ENCODE measurements at regions not wholly inside any gene's neighbourhood (a gene's known extent, or its start where the extent isn't known, plus 50 kb on each side); places are given as distances from the start of the nearest gene placed in this dataset.
A peak's percentile ranks its signal among the peaks of the same experiment; 100 is the strongest.

DNA sequence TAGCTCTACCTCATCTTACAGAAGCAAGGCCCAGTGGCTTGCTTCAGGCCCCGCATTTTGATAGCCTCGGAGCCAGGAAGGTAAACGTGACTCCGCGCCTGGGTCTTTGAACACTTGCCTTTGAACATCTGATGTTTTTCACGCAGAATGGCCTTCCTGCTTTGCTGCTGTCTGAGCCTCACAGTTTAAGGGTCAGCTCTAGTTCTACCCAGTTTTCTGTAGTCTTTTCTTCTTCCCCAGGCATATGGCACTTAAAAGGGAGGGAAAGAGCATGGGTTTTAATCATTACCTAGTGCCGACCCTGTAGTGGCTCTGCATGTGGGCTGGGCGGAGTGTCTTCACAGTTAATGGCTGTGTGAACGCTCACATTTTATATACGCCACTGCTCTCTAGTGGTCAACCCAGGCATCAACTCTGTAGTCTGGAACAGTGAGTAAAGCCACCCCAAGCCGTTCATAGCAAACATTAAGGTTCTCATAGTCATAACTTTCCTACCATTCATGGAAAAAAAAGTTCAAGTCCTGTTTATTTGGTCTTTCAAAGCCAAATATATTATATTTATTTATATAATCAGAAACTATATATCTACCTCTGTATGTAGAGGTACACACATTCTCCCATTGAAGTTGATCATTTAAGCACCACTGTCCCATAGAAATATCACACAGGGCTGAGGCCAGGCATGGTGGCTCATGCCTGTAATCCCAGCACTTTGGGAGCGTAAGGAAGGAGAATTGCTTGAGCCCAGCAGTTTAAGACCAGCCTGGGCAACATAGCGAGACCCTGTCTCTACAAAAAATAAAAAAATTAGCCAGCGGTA is 78.1 kb downstream of the IER5 start:
- H2AFZ ChIP-seq (ENCODE audit: low read depth, low read length) = peak overlapping the region; percentile 35
- no peak overlapping the region for H3K27ac Mint-ChIP-seq (ENCODE audit: unreplicated experiment)
- peaks cover 14% of the 10 kb centered on the region for H3K27me3 Mint-ChIP-seq (ENCODE audit: low read depth, unreplicated experiment)
- H3K36me3 ChIP-seq (ENCODE audit: insufficient read depth, low read length) = no peaks in the 10 kb centered on the region
- H4K20me1 ChIP-seq (ENCODE audit: insufficient read depth, low read length) = no peaks in the 10 kb centered on the region
- peaks cover 3% of the 10 kb centered on the region for H3K9me3 ChIP-seq (ENCODE audit: insufficient read depth, low read depth, low read length)
- no peaks in the 10 kb centered on the region for H3K4me1 ChIP-seq (ENCODE audit: insufficient read depth, low read length)
- TF ChIP-seq EZH2 (IDR thresholded peaks at IDR 0.05; ENCODE audit: insufficient read depth, low read length) = no peak
- TF ChIP-seq, protein P1, sequence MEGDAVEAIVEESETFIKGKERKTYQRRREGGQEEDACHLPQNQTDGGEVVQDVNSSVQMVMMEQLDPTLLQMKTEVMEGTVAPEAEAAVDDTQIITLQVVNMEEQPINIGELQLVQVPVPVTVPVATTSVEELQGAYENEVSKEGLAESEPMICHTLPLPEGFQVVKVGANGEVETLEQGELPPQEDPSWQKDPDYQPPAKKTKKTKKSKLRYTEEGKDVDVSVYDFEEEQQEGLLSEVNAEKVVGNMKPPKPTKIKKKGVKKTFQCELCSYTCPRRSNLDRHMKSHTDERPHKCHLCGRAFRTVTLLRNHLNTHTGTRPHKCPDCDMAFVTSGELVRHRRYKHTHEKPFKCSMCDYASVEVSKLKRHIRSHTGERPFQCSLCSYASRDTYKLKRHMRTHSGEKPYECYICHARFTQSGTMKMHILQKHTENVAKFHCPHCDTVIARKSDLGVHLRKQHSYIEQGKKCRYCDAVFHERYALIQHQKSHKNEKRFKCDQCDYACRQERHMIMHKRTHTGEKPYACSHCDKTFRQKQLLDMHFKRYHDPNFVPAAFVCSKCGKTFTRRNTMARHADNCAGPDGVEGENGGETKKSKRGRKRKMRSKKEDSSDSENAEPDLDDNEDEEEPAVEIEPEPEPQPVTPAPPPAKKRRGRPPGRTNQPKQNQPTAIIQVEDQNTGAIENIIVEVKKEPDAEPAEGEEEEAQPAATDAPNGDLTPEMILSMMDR (IDR thresholded peaks at IDR 0.05; ENCODE audit: insufficient read depth, low read depth, low read length) = peak; percentile 90
- H3K27ac ChIP-seq (ENCODE audit: low read depth, low read length) = no peak overlapping the region
- H3K4me3 Mint-ChIP-seq (ENCODE audit: unreplicated experiment) = no peak overlapping the region
- no peaks in the 10 kb centered on the region for H3K79me2 ChIP-seq (ENCODE audit: insufficient read depth, low read length)
- peak overlapping the region; percentile 13 for H3K4me2 ChIP-seq (ENCODE audit: low read length)
- H3K4me1 Mint-ChIP-seq (ENCODE audit: low read depth, unreplicated experiment) = no peaks in the 10 kb centered on the region
- peaks cover 13% of the 10 kb centered on the region for H3K9me3 Mint-ChIP-seq (ENCODE audit: unreplicated experiment)
- H3K27me3 ChIP-seq (ENCODE audit: insufficient read depth, low read length) = peaks cover 2% of the 10 kb centered on the region
- H3K36me3 Mint-ChIP-seq (ENCODE audit: low read depth, unreplicated experiment) = peaks cover 4% of the 10 kb centered on the region
- no peak overlapping the region for H3K4me3 ChIP-seq (ENCODE audit: insufficient read depth, low read depth, low read length)
- DNase-seq (ENCODE audit: low read depth) (peak; percentile 51), FAIRE-seq (peak; percentile 65)
- no peak overlapping the region for H3K9ac ChIP-seq (ENCODE audit: low read length)

DNA sequence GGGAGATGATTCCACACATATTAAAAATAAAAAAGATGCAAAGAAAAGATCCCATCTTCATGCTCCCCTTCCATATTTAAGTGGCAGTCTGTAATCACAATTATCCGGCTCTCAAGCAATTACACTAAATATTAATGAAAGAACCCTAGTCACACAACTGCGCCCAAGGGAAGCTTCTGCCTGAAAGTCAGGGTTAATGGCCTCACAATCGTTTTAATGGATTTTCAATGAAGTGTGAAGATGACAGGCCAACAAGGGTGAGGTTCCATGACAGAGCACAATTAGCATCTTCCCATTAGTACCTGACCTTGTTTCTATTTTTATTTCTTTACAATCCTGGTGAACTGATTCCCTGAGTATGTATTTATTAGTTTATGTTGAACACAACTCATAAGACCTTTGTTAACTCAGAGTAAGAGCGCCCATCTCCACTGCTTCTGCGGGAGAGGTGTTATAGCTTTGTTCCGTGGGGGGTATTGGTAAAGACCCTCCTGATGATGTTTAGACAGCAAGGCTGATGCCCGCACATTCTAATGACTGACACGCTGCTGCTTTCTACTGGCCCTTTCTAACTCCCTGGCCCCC is 80.9 kb downstream of the IER5 start:
- H2AFZ ChIP-seq (ENCODE audit: low read depth, low read length) = no peak overlapping the region
- no peak overlapping the region for H3K4me2 ChIP-seq (ENCODE audit: low read length)
- no peak overlapping the region for H3K4me3 ChIP-seq (ENCODE audit: insufficient read depth, low read depth, low read length)
- Mint-ChIP-seq H3K27ac (ENCODE audit: unreplicated experiment) (no peak overlapping the region), H3K4me3 (ENCODE audit: unreplicated experiment) (no peak overlapping the region), H3K4me1 (ENCODE audit: low read depth, unreplicated experiment) (peaks cover 3% of the 10 kb centered on the region), H3K9me3 (ENCODE audit: unreplicated experiment) (peaks cover 4% of the 10 kb centered on the region), H3K27me3 (ENCODE audit: low read depth, unreplicated experiment) (peaks cover 13% of the 10 kb centered on the region), H3K36me3 (ENCODE audit: low read depth, unreplicated experiment) (peaks cover 4% of the 10 kb centered on the region)
- TF ChIP-seq, protein P1 (IDR thresholded peaks at IDR 0.05; ENCODE audit: insufficient read depth, low read depth, low read length) = no peak
- TF ChIP-seq EZH2 (IDR thresholded peaks at IDR 0.05; ENCODE audit: insufficient read depth, low read length) = no peak
- FAIRE-seq (no peak), DNase-seq (ENCODE audit: low read depth) (no peak)
- H3K79me2 ChIP-seq (ENCODE audit: insufficient read depth, low read length) = no peaks in the 10 kb centered on the region
- no peaks in the 10 kb centered on the region for H3K4me1 ChIP-seq (ENCODE audit: insufficient read depth, low read length)
- peaks cover 2% of the 10 kb centered on the region for H3K27me3 ChIP-seq (ENCODE audit: insufficient read depth, low read length)
- no peak overlapping the region for H3K27ac ChIP-seq (ENCODE audit: low read depth, low read length)
- no peaks in the 10 kb centered on the region for H3K36me3 ChIP-seq (ENCODE audit: insufficient read depth, low read length)
- no peak overlapping the region for H3K9ac ChIP-seq (ENCODE audit: low read length)
- H4K20me1 ChIP-seq (ENCODE audit: insufficient read depth, low read length) = no peaks in the 10 kb centered on the region
- H3K9me3 ChIP-seq (ENCODE audit: insufficient read depth, low read depth, low read length) = peaks cover under 1% of the 10 kb centered on the region

DNA sequence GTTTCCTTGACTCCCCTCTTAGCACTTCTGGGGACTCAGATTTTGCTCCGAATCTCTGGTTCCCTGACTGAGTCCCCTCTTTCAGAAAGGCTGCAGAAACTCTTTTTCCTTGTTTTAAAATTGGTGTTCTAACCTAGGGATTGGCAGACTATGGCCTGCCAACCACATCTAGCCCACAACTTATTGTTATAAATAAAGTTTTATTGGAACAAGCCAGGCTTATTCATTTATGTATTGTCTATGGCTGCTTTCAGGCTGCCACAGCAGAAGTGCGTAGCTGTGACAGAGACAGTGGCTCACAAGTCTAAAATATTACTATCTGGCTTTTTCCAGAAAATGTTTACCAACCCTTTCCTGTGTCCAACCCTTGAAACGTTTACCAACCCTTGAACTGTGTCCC is 81.7 kb downstream of the IER5 start:
- H2AFZ ChIP-seq (ENCODE audit: low read depth, low read length) = no peak overlapping the region
- H3K4me1 ChIP-seq (ENCODE audit: insufficient read depth, low read length) = no peaks in the 10 kb centered on the region
- peaks cover 2% of the 10 kb centered on the region for H3K27me3 ChIP-seq (ENCODE audit: insufficient read depth, low read length)
- no peak overlapping the region for H3K4me3 ChIP-seq (ENCODE audit: insufficient read depth, low read depth, low read length)
- H3K79me2 ChIP-seq (ENCODE audit: insufficient read depth, low read length) = no peaks in the 10 kb centered on the region
- no peak overlapping the region for H3K9ac ChIP-seq (ENCODE audit: low read length)
- no peak for DNase-seq (ENCODE audit: low read depth)
- Mint-ChIP-seq H3K27ac (ENCODE audit: unreplicated experiment) (no peak overlapping the region), H3K4me1 (ENCODE audit: low read depth, unreplicated experiment) (peaks cover 3% of the 10 kb centered on the region), H3K9me3 (ENCODE audit: unreplicated experiment) (peaks cover 6% of the 10 kb centered on the region), H3K27me3 (ENCODE audit: low read depth, unreplicated experiment) (peaks cover 13% of the 10 kb centered on the region), H3K36me3 (ENCODE audit: low read depth, unreplicated experiment) (peaks cover 4% of the 10 kb centered on the region), H3K4me3 (ENCODE audit: unreplicated experiment) (no peak overlapping the region)
- no peaks in the 10 kb centered on the region for H3K36me3 ChIP-seq (ENCODE audit: insufficient read depth, low read length)
- no peak overlapping the region for H3K27ac ChIP-seq (ENCODE audit: low read depth, low read length)
- no peaks in the 10 kb centered on the region for H4K20me1 ChIP-seq (ENCODE audit: insufficient read depth, low read length)
- no peak overlapping the region for H3K4me2 ChIP-seq (ENCODE audit: low read length)
- TF ChIP-seq, protein P1 (IDR thresholded peaks at IDR 0.05; ENCODE audit: insufficient read depth, low read depth, low read length) = no peak
- TF ChIP-seq EZH2 (IDR thresholded peaks at IDR 0.05; ENCODE audit: insufficient read depth, low read length) = no peak
- no peaks in the 10 kb centered on the region for H3K9me3 ChIP-seq (ENCODE audit: insufficient read depth, low read depth, low read length)
- FAIRE-seq = no peak
